ENCODE measurements at regions not wholly inside any gene's neighbourhood (a gene's known extent, or its start where the extent isn't known, plus 50 kb on each side); places are given as distances from the start of the nearest gene placed in this dataset.

DNA sequence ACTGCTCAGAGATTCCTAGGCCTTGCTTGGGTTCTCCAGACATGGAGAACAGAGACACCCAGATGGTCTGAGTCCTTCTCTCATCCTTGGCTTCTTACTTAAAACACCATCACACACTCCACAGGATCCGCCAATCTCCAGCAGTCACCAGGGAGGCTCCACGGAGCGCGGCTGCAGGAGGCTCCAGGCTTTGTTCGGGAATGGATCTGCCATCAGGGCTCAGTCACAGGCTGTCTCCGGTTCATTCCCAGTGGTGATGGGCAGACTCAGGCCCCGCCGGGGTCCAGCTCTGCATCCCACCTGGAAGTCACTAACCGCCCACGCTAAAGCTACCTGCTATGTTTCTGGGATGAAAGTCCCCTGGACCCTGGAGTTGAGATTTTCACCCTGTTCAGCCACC, 312.9 kb downstream of the TCERG1L start:
- DNase-seq (ENCODE audit: low read depth), result no peak

DNA sequence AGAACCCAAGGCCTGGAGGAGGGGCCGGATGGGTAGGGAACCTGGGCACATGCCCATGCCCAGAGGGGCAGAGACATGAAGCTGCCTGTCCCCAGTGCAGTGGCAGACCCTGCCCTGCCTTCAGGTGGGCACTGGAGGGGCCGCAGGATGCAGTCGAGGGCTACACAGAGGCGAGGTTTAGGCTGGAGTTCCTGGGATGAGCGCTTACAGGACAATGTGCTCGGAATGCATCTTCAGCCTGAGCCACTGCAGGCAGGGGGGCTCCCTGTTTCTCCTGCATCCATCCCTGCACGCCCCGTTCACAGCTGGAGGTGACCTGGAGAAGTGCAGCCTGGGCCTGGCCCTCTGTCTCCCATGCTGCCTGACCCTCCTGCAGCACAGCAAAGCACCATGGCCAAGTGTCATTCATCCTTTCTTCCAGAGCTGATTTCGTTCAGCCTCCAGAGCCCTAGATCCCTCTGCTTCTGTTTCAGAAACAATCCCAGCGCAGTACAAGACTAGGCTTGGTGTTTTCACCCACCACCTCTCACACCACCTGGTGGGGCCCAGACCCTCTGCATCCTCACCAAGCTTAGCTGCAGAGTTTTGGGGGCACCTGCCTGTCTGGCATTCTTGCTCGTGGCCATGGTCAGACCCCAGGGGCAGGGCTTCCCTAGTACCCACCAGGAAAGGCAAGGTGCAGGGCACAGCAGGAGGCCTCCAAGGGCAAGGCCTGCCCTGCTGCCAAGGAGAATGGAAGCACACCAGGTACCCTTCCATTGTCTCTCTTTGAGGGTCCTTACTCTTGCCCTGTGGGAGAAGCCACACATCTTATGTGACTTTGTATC, 311.9 kb downstream of the TCERG1L start:
- DNase-seq (ENCODE audit: low read depth), result no peak

DNA sequence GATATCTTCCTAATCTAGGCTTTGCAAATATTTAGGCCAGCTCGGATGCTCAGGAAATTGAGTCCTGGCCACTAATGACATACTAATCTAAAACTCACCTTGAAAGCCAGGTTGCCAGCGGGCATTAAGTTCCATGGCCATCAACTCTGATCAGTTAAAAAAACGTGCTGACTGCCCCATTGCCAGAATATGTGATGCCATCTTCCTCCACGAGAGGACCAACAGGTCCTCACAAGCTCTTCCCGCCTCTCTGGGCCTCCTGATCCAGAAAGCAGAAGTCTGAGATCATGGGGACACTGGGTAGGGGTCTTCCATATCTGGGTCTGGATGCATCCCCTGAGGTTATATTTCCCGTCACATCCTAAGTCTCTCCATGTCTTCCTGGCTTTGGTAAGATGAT, 311.3 kb downstream of the TCERG1L start:
- no peak for DNase-seq (ENCODE audit: low read depth)

DNA sequence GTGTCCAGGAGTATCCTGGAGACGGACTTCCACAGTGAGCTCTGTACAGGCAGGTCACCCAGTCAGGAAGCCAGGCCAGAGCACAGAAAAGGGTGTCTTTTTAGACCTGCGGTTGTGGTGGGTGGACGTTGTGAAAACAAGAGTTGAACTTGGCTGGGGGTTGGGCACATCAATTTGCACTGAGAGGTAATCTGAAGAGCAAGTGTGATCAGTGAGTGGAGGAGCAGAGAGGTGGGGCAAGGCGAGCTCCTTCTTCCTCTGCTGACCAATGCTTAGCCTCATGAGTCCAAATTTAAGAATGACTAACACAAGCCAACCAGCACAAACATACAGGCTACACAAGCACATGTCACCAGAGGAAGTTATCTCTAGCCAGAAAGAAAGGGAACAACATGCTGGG, 310.8 kb downstream of the TCERG1L start:
- no peak for DNase-seq (ENCODE audit: low read depth)

DNA sequence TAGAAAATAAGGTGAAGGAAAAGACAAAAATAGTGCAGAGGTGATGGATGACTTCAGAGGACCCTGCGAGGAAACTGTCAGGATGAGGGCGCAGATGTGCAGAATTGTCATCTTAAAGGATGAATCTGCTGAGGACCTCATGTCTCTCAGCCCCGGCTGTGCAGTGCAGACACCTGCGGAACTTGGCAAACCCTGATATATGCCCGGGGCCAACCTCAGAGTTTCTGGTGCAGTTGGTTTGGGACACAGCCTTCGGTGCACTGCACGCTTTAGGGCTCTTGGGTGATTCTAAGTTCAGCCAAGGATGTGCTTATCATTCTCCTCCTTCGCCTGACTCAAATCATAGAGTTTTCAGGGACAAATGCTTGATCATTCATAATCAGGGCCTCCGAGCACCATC, 310.1 kb downstream of the TCERG1L start:
- no peak for DNase-seq (ENCODE audit: low read depth)

DNA sequence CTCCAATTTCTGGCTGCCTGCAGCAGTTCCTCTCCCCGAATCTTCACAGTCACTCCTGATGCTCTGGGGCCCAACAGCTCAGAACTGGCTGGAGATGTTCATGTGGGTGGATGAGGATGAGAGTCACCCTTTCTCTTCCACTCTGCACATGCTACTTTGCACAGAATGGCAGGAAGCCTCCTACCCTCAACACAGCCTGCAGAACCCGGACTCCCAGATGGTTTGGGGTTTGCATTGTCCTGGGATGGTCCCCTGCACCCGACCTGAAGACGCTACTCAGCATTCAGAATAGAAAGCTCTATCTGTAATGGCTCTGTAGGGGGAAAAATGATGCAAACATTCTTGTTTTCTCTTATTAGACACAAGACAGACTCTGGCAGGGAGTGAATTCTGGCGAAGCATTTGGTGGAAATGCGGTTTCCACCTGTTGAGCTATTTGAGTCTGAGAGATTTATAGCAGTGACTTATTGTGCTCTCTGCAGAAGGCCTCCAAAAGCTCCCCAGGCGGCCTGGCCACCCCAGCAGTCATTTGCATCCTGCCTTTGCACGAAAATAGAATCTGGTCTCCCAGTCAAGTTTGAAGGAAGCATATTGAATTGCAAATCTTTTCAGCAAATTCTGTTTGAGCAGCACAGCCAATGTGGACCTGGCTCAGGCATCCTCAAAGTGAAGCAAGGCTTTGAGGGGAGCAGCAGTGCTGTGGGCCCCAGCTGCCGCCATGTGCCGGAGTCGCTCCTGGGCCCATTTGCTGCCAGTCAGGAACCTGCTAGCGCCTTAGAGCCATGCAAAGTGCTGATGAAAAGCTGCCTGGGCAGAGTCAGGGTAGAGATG, 309.3 kb downstream of the TCERG1L start:
- DNase-seq (ENCODE audit: low read depth), result no peak

DNA sequence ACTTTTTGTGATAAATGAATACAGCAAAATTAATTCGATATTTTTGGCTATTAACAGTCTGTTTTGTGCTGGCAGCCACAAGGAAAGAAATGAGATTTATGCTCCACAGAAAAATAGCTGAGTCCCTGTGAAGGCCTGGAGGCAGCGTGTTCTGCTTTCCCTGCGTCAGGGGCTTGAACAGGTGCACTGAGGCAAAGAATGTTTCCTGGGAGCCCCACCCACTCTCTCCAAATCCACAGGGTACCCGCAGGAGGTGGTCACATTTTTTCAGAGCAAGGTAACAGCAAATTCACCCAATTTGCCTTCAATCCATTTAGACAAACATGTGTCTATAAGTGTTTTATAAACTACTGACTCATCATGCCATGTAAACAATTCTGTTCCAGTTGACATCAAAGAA, 308.1 kb downstream of the TCERG1L start:
- no peak for DNase-seq (ENCODE audit: low read depth)

DNA sequence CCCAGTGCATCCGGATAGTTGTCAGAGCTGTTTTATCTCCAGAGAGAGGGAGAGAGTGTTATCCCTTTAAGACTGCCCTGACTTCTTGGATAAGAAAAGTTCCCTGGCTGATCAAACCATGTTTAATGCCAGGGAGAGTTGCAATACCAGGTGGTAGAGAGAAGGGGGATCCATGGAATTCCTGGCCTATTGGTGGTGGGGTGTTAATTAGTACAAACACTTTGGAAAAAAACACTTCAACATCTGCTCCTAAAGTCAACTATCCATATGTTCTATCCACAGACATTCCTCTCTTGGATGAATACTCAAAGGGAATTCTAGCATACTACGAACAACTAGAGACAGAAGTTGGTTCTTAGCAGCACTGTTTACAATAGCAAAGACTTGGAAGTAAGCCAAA, 307.2 kb downstream of the TCERG1L start:
- no peak for DNase-seq (ENCODE audit: low read depth)

DNA sequence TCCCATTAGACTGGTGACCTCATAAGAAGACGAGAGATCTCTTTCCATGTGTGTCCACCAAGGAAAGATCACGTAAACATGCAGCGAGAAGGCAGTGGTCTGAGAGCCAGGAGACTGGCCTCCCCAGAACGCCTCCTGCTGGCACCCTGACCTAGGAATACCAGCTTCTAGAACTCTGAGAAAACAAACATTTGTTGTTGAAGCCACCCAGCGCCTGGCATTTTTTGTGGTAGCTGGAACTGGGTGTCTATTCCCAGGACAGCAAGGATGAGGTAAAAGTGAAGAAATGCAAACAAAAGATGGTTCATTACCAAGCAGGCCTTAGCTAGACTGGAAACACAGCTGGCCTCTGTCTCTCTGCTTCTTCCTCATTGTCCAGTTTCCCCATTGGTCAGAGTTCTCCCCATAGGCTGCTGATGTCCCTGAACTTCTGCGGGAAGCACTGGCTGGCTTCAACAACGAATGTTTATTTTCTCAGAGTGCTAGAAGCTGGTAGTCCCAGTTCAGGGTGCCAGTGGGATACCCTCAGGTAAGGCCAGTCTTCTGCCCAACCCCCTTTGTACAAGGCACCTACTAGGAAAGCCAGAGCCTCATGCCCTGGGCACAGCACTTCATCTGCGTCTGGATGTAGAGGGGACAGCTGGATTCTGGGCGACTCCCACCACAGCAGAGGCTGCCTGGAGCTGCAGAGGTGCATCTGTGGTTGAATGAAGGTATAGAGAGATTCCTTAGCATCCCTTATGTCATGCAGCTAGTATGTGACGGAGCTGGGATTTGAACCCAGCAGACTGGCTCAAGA, 304.9 kb downstream of the TCERG1L start:
- DNase-seq (ENCODE audit: low read depth), result no peak

DNA sequence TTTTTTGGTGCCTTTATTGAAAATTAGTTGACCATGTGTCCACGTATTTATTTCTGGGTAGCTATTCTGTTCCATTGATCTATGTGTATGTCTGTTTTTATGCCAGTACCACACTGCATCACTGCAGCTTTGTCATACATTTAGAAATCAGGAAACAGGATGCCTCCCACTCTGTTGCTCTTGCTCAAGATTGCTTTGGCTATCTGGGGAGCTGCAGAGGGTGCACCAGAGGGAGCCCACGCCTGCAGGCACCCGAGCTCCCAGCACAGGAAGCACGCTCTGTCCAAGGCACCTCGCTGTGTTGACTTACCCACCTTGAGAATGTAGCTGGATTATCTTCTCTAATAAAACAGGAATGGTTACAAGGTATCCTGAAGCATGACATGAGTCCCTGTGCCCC, 301.7 kb downstream of the TCERG1L start:
- no peak for DNase-seq (ENCODE audit: low read depth)

DNA sequence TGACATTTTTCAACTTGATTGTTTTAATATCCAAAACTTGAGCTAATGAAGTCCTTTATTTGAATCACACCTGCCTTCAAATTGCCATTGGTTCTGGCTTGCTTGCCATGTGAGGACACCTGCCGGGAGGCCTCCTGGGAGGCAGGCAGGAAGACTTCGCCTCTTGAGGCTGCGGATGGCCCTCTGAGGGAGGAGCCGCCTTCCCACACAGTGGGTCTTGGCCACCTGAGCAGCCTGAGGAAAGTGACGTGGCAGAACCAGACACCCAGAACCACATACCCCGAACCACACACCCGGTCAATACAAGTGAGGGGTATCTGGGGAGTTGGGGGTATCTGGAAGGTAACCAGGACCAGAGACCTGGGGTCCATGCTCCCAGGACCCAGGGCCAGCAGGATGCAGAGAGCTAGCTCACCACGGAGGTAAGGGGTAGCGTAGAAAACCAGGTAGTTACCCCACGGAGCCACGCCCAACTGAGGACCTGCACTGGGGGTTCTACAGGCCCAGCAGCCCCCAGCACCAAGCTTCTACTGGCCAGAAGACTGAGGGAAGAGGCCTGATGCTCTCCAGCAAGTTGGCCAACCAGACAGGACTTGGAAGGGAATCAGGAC, 300.5 kb downstream of the TCERG1L start:
- DNase-seq (ENCODE audit: low read depth), result no peak

DNA sequence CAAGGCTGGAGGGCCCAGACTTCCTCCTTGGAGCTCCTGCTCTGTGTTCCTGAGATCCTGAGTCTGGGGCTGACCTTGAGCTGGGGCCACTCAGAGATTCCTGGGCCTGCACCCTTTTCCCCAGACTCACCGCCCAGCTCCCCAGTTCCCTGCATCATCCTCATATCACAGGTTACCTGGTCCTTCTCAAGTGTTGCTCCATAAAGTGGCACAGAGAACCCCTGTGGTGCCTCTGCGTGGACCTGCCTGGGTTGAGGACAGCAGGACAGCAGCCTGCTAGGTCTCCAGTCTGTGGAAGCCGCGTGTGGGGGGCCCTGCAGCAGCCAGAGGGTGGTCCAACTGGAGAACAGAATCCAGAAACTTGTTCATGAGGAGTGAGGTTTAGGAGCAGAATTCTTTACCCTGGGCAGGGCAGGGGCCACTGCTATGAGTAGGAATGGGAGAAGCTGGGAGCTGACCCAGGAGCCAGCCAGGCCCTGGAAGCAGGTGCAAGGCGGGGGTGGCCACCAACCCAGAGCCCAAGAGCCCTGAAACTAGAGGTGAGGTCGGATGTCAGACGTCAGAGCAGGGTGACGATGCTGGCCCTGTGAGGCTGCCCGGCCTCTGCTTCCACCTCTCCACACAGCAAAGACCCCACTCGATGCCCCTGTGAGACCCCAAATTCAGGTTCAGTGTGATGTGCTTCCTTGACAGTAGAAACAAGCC, 299.4 kb downstream of the TCERG1L start:
- DNase-seq (ENCODE audit: low read depth), result no peak

DNA sequence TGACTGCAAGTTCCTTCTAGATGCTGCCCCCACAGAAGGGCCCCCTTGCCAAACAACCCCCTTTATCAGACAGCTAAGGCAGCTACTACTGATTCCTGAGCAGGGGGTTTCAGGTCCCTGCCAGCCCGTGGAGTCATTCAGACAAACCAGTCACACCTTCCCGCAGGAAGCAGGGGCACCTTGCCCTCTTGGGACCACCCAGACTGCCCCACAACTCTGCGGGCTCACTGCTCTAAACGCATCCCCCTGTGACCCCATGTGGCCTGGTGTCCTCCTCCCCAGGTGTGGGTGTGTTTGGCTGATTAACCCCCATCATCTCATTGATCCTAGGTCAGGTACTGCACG, 298.9 kb downstream of the TCERG1L start:
- DNase-seq (ENCODE audit: low read depth), result no peak

DNA sequence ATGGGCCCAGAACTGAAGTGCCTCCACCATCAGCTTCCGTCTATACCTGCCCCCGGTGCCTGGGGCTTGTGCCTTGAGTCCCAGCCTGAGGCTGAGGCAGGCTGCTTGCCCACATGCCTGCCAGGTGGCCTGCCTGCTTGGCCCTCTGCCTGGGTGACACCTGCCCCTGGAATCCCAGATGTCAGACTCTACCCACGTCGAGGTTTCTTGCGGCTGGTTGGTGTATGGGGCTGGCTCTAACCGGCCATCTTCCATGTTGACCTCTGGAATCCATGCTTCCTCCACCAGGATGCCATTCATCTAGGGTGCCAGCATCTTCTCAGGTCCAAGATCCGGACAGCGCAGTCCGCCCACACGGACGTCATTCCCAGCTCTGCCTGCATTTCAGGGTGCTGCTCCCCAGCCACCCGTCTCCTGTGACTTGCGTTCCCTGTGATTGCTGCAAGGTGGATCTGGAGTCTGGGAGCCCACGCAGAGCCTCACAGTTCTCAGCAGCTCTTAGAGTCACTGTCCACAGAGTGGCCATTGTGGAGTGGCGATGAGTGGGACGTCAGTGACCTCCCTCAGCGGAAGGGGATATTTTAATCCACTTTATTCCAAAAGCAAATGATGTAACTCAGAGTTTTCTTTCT, 298.1 kb downstream of the TCERG1L start:
- no peak for DNase-seq (ENCODE audit: low read depth)

DNA sequence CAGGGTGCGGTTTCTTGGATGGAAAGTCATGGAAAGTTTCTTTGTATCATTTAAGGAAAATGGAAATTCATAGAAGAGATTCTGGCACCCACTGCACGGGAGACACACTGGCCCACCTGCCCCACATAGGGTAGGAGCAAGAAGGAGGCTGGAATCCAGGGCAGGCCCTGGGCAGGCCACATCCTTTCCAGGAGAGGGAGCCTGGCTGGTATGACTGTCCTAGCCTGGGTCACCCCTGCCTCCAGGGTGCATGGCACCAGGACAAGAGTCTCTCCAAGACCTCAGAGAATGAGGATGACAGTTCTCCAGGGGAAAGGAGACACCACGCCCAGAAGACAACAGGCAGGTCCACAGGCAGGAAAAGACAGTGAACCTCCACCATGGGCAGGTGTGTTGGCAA, 297.2 kb downstream of the TCERG1L start:
- no peak for DNase-seq (ENCODE audit: low read depth)

DNA sequence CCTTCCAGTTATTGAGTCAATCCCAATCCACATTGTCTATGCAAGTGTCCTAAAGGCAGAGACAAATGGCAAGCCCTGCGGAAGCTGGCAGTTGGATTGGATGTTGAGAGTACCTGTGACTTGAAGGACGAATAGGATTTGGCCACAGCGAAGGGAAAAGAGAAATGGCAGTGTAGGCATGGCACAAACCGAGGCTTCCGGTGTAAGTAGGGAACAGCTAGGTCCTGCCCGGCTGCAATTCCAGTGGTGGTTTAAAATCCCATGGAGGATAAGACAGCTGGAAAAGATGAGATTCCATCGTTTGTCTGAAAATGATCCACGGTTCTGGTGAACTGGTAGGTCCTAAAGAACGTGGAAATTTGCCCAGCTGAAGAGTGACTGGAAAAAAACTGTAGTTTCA, 296.2 kb downstream of the TCERG1L start:
- DNase-seq (ENCODE audit: low read depth), result no peak

DNA sequence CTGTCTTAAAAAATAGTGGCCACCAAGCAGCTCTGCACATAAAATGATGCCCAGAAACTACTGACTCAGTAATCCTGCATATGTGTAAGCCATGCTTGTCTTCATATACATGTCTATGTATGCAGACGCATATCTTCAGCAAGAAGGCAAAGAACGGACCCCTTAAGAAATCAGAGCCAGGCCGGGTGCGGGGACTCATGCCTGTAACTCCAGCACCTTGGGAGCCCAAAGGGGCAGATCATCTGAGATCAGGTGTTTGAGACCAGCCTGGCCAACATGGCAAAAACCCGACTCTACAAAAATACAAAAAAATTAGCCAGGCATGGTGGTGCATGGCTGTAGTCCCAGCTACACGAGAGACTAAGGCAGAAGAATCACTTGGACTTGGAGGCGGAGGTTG, 295.0 kb downstream of the TCERG1L start:
- no peak for DNase-seq (ENCODE audit: low read depth)

DNA sequence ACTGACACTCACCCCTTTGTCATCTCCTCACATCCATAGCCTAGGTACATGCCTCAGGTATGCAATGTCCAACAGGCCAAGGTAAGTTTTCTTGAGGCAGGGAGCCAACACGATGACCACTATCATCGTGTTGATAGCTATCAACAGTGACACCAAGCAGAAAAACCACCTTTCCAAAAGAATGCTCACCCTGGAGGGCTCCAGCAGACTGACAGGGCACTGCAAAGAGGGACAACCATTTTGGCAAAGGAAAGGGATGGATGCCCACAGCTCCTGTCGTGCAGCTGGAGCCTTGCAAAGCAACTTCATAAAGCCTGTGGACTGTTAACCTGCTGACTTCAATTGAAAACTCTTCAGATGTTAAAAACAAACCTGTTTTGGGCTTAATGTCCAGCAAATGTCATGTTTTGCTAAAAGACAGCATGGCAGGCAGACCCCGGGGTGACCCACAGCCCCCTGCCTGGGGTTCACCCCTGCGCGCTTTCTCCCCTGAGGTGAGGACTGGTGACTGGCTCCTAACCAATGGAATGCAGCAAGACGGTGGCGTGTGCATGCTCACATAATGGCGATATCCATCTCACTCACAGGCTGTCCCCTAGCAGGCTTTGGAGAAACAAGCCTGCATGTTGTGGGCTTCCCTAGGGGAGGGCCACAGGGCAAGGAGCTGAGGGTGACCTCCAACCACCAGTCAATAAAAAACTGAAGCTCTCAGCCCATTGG, 293.8 kb downstream of the TCERG1L start:
- DNase-seq (ENCODE audit: low read depth), result no peak

DNA sequence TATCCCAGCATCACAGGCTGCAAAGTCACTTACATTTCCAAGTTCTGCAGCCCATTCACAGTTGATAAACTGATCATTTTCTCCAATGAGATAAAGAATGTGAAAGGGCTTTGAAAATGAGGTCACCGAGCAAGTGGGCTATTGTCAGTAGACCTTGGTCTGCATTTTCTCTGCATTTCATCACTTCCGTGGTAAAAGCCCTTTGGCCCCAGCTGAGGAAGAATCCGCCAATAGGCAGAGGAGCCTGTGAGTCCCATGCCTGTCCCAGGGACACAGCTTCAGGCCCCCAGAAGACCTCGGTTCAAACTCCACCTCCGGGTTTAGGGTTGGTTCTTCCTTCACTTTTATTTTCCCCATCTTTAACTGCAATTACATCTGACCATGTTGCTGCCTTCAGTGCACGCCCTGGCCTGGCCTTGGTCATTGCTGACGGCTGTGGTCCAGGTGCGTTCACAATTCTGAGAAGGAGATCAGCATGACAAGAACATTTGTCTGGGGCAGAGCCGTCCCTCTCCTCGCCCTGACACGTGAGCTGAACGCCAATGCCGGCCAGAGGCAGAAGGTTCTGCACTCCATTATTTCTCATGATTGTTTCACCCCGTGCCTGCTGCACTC, 292.5 kb downstream of the TCERG1L start:
- no peak for DNase-seq (ENCODE audit: low read depth)

DNA sequence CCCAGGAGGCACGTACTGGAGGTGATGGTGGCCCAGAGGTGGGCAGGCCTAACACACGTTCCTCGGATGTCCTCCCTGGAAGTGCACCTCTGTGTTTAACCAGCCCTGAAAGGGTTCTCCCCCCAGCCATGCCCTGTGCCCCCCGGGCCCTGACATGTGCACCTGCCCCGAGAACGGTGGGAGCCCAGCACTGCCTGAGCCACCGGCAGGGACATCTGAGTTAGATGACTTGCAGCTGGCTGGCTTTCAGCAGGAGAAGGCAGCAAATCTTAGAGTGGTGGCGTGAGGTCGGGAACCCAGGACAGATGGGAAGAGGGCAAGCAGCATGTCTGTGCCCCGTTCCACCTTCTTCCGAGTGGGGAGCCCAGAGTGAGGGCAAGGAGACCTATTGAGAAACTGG, 291.8 kb downstream of the TCERG1L start:
- DNase-seq (ENCODE audit: low read depth), result no peak

All from fibroblast of the conjunctiva (primary cell).